Spleen (tissue), 11 donors: ENCODE measurements at regions not wholly inside any gene's neighbourhood (a gene's known extent, or its start where the extent isn't known, plus 50 kb on each side); places are given as distances from the start of the nearest gene placed in this dataset.
"Not testable (repeated sequence)": the region's sequence is repeated elsewhere in the genome, so short reads cannot be mapped to it uniquely, and the experiment has no call there.

ENCODE experiments used
- DNase-seq: peaks from one replicate; pipeline ENCODE4 v3.0.0-alpha.2; 2020
- H3K27ac ChIP-seq, 8 donors: fragments of 200-600 bp; sonication (generic) in 7 of 8; 1 replicate in 4 of 8; 2 replicates in 4 of 8; pipeline versions ENCODE4 v1.5.0 to v1.8.0; 2016 to 2021; ENCODE audit warnings: inconsistent platforms in 4 of 8, mild to moderate bottlenecking in 4 of 8, moderate library complexity in 1 of 8
- H3K27me3 ChIP-seq, 7 donors: fragments of 200-600 bp; sonication (generic) in 6 of 7; replicated peaks in 1 of 7; 1 replicate in 4 of 7; 2 replicates in 3 of 7; pipeline versions ENCODE4 v1.5.0 to v1.8.0; 2016 to 2021; ENCODE audit warnings: inconsistent platforms in 3 of 7, mild to moderate bottlenecking in 1 of 7
- H3K36me3 ChIP-seq, 6 donors: fragments of 200-600 bp; sonication (generic) in 5 of 6; 1 replicate in 4 of 6; 2 replicates in 2 of 6; pipeline versions ENCODE4 v1.5.0 to v1.8.0; 2016 to 2021; ENCODE audit warnings: inconsistent platforms in 2 of 6
- H3K4me1 ChIP-seq, 6 donors: fragments of 200-600 bp; sonication (generic) in 5 of 6; 1 replicate in 3 of 6; 2 replicates in 3 of 6; pipeline versions ENCODE4 v1.5.0 to v1.8.0; 2016 to 2021; ENCODE audit warnings: inconsistent platforms in 3 of 6
- H3K4me3 ChIP-seq, 8 donors: fragments of 200-600 bp; sonication (generic) in 7 of 8; 1 replicate in 4 of 8; 2 replicates in 4 of 8; pipeline versions ENCODE4 v1.5.0 to v1.8.0; 2016 to 2021; ENCODE audit warnings: inconsistent platforms in 4 of 8, mild to moderate bottlenecking in 4 of 8, moderate library complexity in 2 of 8
- H3K9me3 ChIP-seq, 8 donors: fragments of 200-600 bp; sonication (generic) in 7 of 8; 1 replicate in 4 of 8; 2 replicates in 4 of 8; pipeline versions ENCODE4 v1.5.0 to v1.8.0; 2016 to 2021; ENCODE audit warnings: inconsistent platforms in 4 of 8
- POLR2A ChIP-seq, 3 donors: fragments of 450-650 bp; IDR thresholded peaks; one replicate each; pipeline ENCODE4 v1.5.1; 2017; ENCODE audit warnings: antibody characterized with exemption in 3 of 3, mild to moderate bottlenecking in 1 of 3
- POLR2AphosphoS5 ChIP-seq, 3 donors: sonication (generic); formaldehyde crosslinking; IDR thresholded peaks; one replicate each; pipeline ENCODE4 v1.5.1; 2017; ENCODE audit warnings: antibody characterized with exemption in 3 of 3
- WGBS, 5 donors: extraction: QIAGEN DNeasy Blood & Tissue Kit in 3 of 5; methylation state at CpG; one replicate each; pipeline versions ENCODE4 v1.1.5 to v1.1.7; 2013 to 2018; 5-methylcytosine and 5-hydroxymethylcytosine counted together
- intact Hi-C: fragments of 100-400 bp; cut with DNase I; formaldehyde crosslinking; loops from one replicate; pipeline ENCODE4 v1.15.0; 2023; ENCODE audit warnings: low total_unique reads
- TF ChIP-seq, protein P1 (sequence below), 11 experiments: fragments of 200-600 bp in 7 of 11; fragments of 450-650 bp in 4 of 11; sonication (generic) in 4 of 11; IDR thresholded peaks in 8 of 11; conservative IDR thresholded peaks in 3 of 11; 1 replicate in 7 of 11; 2 replicates in 4 of 11; pipeline versions ENCODE4 v1.4.0 to v1.8.0; 2016 to 2021; ENCODE audit warnings: antibody characterized with exemption in 11 of 11, inconsistent platforms in 4 of 11, mild to moderate bottlenecking in 1 of 11
- donor health status: healthy with polysubstance abuse.
- donor health status: DM: no; HTN: no; CAD: no; lungs with moderate emphysema.
- donor health status: DM: no; HTN: no; CAD: no.
- donor health status: Bipolar disorder and iron deficiency.
- donor health status: healthy.
- donor health status: DM: no; HTN: no; CAD: no.
- donor health status: DM: yes; HTN: yes; CAD: no.

DNA sequence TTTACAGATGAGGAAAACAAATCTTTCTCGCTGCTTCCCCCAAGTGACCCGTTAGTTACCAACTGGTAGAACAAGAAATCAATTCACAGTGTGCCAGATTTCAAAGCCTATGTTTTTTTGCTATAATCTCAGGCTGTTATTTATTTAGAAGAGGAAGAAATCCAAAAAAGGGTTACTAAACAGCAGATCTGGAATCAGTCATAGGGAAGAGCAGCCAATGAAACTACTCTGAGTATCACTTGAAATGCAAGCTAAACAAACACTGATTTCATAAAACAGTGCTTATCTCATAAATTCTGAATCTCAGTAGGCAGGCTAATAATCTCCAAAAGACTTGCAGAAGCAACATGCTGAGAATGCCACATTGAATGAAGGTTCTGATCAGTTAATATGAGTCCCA is 829.5 kb upstream of the ACO1 start:
- Histone ChIP-seq H3K9me3 (peaks cover 0 to 5% (median 0%) of the 10 kb centered on the region in 8 donors), H3K27ac (no peak overlapping the region), H3K4me1 (no peaks in the 10 kb centered on the region), H3K27me3 (no peaks in the 10 kb centered on the region), H3K36me3 (no peaks in the 10 kb centered on the region), H3K4me3 (no peak overlapping the region)
- WGBS, 5 donors, result 87 to 94% (median 89%) methylated on average over 2 of the region's 2 CpGs
- no peak for DNase-seq
- TF ChIP-seq POLR2A (IDR thresholded peaks at IDR 0.05) (no peak), POLR2AphosphoS5 (IDR thresholded peaks at IDR 0.05) (no peak)
- TF ChIP-seq, protein P1, sequence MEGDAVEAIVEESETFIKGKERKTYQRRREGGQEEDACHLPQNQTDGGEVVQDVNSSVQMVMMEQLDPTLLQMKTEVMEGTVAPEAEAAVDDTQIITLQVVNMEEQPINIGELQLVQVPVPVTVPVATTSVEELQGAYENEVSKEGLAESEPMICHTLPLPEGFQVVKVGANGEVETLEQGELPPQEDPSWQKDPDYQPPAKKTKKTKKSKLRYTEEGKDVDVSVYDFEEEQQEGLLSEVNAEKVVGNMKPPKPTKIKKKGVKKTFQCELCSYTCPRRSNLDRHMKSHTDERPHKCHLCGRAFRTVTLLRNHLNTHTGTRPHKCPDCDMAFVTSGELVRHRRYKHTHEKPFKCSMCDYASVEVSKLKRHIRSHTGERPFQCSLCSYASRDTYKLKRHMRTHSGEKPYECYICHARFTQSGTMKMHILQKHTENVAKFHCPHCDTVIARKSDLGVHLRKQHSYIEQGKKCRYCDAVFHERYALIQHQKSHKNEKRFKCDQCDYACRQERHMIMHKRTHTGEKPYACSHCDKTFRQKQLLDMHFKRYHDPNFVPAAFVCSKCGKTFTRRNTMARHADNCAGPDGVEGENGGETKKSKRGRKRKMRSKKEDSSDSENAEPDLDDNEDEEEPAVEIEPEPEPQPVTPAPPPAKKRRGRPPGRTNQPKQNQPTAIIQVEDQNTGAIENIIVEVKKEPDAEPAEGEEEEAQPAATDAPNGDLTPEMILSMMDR (IDR thresholded peaks at IDR 0.05 in 8 of 11, conservative IDR thresholded peaks at IDR 0.05 in 3 of 11), result no peak
- intact Hi-C loops, result no loop called here

- Histone ChIP-seq H3K4me1 (no peaks in the 10 kb centered on the region), H3K27me3 (no peaks in the 10 kb centered on the region), H3K4me3 (no peak overlapping the region), H3K9me3 (peaks cover 0 to 8% (median 0%) of the 10 kb centered on the region in 8 donors), H3K27ac (no peak overlapping the region), H3K36me3 (no peaks in the 10 kb centered on the region)
- DNase-seq, result no peak
- TF ChIP-seq POLR2AphosphoS5 (IDR thresholded peaks at IDR 0.05), result no peak
- TF ChIP-seq, protein P1 (IDR thresholded peaks at IDR 0.05 in 8 of 11, conservative IDR thresholded peaks at IDR 0.05 in 3 of 11), result no peak
- no peak for TF ChIP-seq POLR2A (IDR thresholded peaks at IDR 0.05)
- 91 to 97% (median 94%) methylated on average over 3 of the region's 3 CpGs for WGBS, 5 donors
- intact Hi-C loops, result no loop called here
Measured at GRCh38 chr9:31556667-31557463, 827.6 kb upstream of the ACO1 start.

DNA sequence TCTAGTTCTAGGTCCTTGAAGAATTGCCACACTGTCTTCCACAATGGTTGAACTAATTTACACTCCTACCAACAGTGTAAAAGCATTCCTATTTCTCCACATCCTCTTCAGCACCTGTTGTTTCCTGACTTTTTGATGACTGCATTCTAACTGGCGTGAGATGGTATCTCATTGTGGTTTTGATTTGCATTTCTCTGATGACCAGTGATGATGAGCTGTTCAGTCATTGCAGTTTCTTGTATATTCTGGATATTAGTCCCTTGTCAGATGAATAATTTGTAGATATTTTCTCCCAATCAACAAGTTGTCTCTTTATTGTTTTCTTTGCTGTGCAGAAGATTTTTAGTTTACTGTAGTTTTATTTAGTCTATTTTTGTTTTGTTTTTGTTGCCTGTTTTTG is 812.3 kb upstream of the ACO1 start:
- H3K36me3 ChIP-seq, H3K4me3 ChIP-seq, DNase-seq, H3K4me1 ChIP-seq, intact Hi-C loops, H3K27ac ChIP-seq, H3K27me3 ChIP-seq: not testable (repeated sequence)
- H3K9me3 ChIP-seq, result peaks cover 0 to 11% (median 5%) of the 10 kb centered on the region in 8 donors
- 62 to 79% (median 75%) methylated on average over 1 of the region's 1 CpG for WGBS, 5 donors

DNA sequence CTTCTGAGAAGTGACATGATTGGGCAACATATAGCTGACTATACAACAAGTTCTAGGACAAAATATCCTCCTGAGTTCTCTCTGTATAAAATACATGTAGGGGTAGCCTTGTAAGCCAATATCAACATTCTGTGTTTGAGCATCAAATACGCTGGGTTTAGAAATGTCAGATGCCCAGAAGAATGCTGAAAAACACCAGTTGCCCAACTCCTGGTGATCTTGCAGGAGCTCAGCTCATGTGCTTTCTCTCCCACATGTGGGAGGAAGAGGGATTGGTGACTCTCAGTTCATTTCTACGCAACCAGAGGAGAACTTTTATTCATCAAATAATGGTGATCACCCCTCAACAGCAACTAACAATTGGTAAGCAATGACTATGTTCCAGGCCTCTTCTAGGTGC is 810.9 kb upstream of the ACO1 start:
- H3K36me3 ChIP-seq, result no peaks in the 10 kb centered on the region
- no peak overlapping the region for H3K27ac ChIP-seq
- intact Hi-C loops, result no loop called here
- DNase-seq, result no peak
- H3K4me3 ChIP-seq, result no peak overlapping the region
- H3K4me1 ChIP-seq, result no peaks in the 10 kb centered on the region
- no peaks in the 10 kb centered on the region for H3K27me3 ChIP-seq
- peaks cover 0 to 11% (median 5%) of the 10 kb centered on the region in 8 donors for H3K9me3 ChIP-seq
- 84 to 92% (median 90%) methylated on average over 2 of the region's 2 CpGs for WGBS, 5 donors
- TF ChIP-seq, protein P1 (IDR thresholded peaks at IDR 0.05 in 8 of 11, conservative IDR thresholded peaks at IDR 0.05 in 3 of 11), result no peak
- TF ChIP-seq POLR2AphosphoS5 (IDR thresholded peaks at IDR 0.05), result no peak
- TF ChIP-seq POLR2A (IDR thresholded peaks at IDR 0.05), result no peak
